HFFc6 (cell line): ENCODE measurements at regions not wholly inside any gene's neighbourhood (a gene's known extent, or its start where the extent isn't known, plus 50 kb on each side); places are given as distances from the start of the nearest gene placed in this dataset.
"Not testable (repeated sequence)": the region's sequence is repeated elsewhere in the genome, so short reads cannot be mapped to it uniquely, and the experiment has no call there.

Source experiments
- DNase-seq: peaks from one replicate; pipeline ENCODE4 v3.0.0-alpha.2; 2018
- H3K27ac Mint-ChIP-seq: 2 replicates; pipeline ENCODE4 v1.8.0; 2020; ENCODE audit warnings: mild to moderate bottlenecking, mixed read lengths
- H3K27me3 Mint-ChIP-seq: 2 replicates; pipeline ENCODE4 v1.8.0; 2021; ENCODE audit warnings: mild to moderate bottlenecking, moderate library complexity, mixed read lengths; ENCODE audit not compliant: insufficient read depth
- H3K36me3 Mint-ChIP-seq: 2 replicates; pipeline ENCODE4 v1.8.0; 2021; ENCODE audit warnings: low read depth, mixed read lengths
- H3K4me1 Mint-ChIP-seq: 2 replicates; pipeline ENCODE4 v1.8.0; 2020; ENCODE audit warnings: low read depth, mixed read lengths
- H3K4me3 Mint-ChIP-seq: 2 replicates; pipeline ENCODE4 v1.8.0; 2020; ENCODE audit warnings: mild to moderate bottlenecking, moderate library complexity, mixed read lengths
- H3K9me3 Mint-ChIP-seq: 2 replicates; pipeline ENCODE4 v1.8.0; 2020; ENCODE audit warnings: mild to moderate bottlenecking, mixed read lengths
- CTCF ChIP-seq: fragments of 200-600 bp; sonication (generic); IDR thresholded peaks from 2 replicates; pipeline ENCODE4 v1.5.0; 2021; ENCODE audit warnings: antibody characterized with exemption, mild to moderate bottlenecking

GRCh38 chr1:98119796-98120195 is 199.0 kb upstream of the DPYD start:
- Mint-ChIP-seq H3K36me3 (peaks cover 7% of the 10 kb centered on the region; the same call in 1 of the 2 replicates), H3K9me3 (no peaks in the 10 kb centered on the region), H3K27me3 (no peaks in the 10 kb centered on the region), H3K4me3 (no peak overlapping the region), H3K4me1 (peaks cover 6% of the 10 kb centered on the region; the same call in 1 of the 2 replicates), H3K27ac (no peak overlapping the region)
- DNase-seq = no peak
- no peak for TF ChIP-seq CTCF

- Mint-ChIP-seq H3K36me3 (0 out of 2 replicates have a peak, but pooled peaks cover 4% of the 10 kb centered on the region), H3K9me3 (no peaks in the 10 kb centered on the region), H3K27ac (no peak overlapping the region), H3K4me1 (peaks cover 37% of the 10 kb centered on the region), H3K4me3 (no peak overlapping the region), H3K27me3 (no peaks in the 10 kb centered on the region)
- no peak for TF ChIP-seq CTCF
- no peak for DNase-seq
Measured at GRCh38 chr1:98113811-98114210, 193.0 kb upstream of the DPYD start.

GRCh38 chr1:98112626-98113025 is 191.8 kb upstream of the DPYD start:
- no peak for DNase-seq
- no peak overlapping the region for H3K4me3 Mint-ChIP-seq

GRCh38 chr1:98110674-98111073 is 189.8 kb upstream of the DPYD start:
- Mint-ChIP-seq H3K4me3 (no peak overlapping the region), H3K36me3 (peaks cover 29% of the 10 kb centered on the region), H3K9me3 (peaks cover 25% of the 10 kb centered on the region), H3K27ac (peak overlapping the region; percentile 66), H3K27me3 (no peaks in the 10 kb centered on the region), H3K4me1 (peaks cover 47% of the 10 kb centered on the region)
- TF ChIP-seq CTCF = no peak; the same call in 1 of the 2 replicates
- peak; percentile 50 for DNase-seq

More at GRCh38 chr1:98112626-98113025, 191.8 kb upstream of the DPYD start:
- H3K4me1 Mint-ChIP-seq = peaks cover 46% of the 10 kb centered on the region
- H3K9me3 Mint-ChIP-seq = peaks cover 9% of the 10 kb centered on the region
- H3K27me3 Mint-ChIP-seq = no peaks in the 10 kb centered on the region
- no peak overlapping the region for H3K27ac Mint-ChIP-seq
- TF ChIP-seq CTCF = no peak
- peaks cover 13% of the 10 kb centered on the region for H3K36me3 Mint-ChIP-seq

GRCh38 chr1:98108378-98108777 is 187.5 kb upstream of the DPYD start:
- H3K27ac Mint-ChIP-seq, DNase-seq, H3K27me3 Mint-ChIP-seq, H3K4me3 Mint-ChIP-seq: not testable (repeated sequence)
- H3K36me3 Mint-ChIP-seq = peaks cover 29% of the 10 kb centered on the region
- H3K9me3 Mint-ChIP-seq = peaks cover 25% of the 10 kb centered on the region
- peaks cover 53% of the 10 kb centered on the region for H3K4me1 Mint-ChIP-seq

- Mint-ChIP-seq H3K27ac (no peak overlapping the region), H3K36me3 (peaks cover 29% of the 10 kb centered on the region), H3K4me3 (no peak overlapping the region), H3K9me3 (peaks cover 25% of the 10 kb centered on the region), H3K27me3 (no peaks in the 10 kb centered on the region), H3K4me1 (peaks cover 57% of the 10 kb centered on the region)
- TF ChIP-seq CTCF = no peak
- DNase-seq = no peak
Measured at GRCh38 chr1:98107256-98107655, 186.4 kb upstream of the DPYD start.
